Gastroesophageal sphincter (tissue), 3 donors: ENCODE measurements at regions not wholly inside any gene's neighbourhood (a gene's known extent, or its start where the extent isn't known, plus 50 kb on each side); places are given as distances from the start of the nearest gene placed in this dataset.
"Not testable (repeated sequence)": the region's sequence is repeated elsewhere in the genome, so short reads cannot be mapped to it uniquely, and the experiment has no call there.

Experiments used
- EP300 ChIP-seq: sonication (generic); formaldehyde crosslinking; IDR thresholded peaks from one replicate; pipeline ENCODE4 v1.6.1; 2017; ENCODE audit warnings: antibody characterized with exemption, mild to moderate bottlenecking
- POLR2A ChIP-seq, 2 donors: fragments of 450-650 bp; IDR thresholded peaks; one replicate each; pipeline ENCODE4 v1.6.1; 2017; ENCODE audit warnings: antibody characterized with exemption in 2 of 2, mild to moderate bottlenecking in 2 of 2, moderate library complexity in 1 of 2
- POLR2AphosphoS5 ChIP-seq: sonication (generic); formaldehyde crosslinking; IDR thresholded peaks from one replicate; pipeline ENCODE4 v1.6.1; 2017; ENCODE audit warnings: antibody characterized with exemption
- TF ChIP-seq, protein P1 (sequence below), 4 experiments: fragments of 200-600 bp in 2 of 4; fragments of 450-650 bp in 2 of 4; sonication (generic) in 1 of 4; IDR thresholded peaks; one replicate each; pipeline ENCODE4 v1.5.1; 2017 to 2019; ENCODE audit warnings: antibody characterized with exemption in 4 of 4, mild to moderate bottlenecking in 2 of 4, moderate library complexity in 2 of 4

DNA sequence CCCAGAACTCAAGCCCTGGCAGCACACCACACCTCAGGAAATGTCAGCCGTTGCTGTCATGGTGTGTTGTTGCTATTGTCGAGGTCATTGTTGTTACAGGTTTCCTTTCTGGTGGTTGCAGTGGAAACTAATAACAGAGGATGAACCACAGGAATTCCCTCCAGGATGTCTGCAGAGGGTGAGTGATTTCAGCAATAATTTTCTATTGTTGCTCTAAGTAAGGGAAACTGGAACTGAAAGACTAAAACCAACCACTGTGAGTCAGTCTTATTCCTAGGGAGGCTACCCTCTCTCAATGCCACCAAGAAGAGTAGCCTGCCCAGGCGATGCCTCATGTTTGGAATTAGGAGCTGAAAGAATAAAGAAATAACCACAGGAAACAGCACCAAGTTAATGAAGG is 102.6 kb downstream of the TRIM69 start:
- TF ChIP-seq, protein P1, sequence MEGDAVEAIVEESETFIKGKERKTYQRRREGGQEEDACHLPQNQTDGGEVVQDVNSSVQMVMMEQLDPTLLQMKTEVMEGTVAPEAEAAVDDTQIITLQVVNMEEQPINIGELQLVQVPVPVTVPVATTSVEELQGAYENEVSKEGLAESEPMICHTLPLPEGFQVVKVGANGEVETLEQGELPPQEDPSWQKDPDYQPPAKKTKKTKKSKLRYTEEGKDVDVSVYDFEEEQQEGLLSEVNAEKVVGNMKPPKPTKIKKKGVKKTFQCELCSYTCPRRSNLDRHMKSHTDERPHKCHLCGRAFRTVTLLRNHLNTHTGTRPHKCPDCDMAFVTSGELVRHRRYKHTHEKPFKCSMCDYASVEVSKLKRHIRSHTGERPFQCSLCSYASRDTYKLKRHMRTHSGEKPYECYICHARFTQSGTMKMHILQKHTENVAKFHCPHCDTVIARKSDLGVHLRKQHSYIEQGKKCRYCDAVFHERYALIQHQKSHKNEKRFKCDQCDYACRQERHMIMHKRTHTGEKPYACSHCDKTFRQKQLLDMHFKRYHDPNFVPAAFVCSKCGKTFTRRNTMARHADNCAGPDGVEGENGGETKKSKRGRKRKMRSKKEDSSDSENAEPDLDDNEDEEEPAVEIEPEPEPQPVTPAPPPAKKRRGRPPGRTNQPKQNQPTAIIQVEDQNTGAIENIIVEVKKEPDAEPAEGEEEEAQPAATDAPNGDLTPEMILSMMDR (IDR thresholded peaks at IDR 0.05): not testable (repeated sequence)
- not testable (repeated sequence) for TF ChIP-seq EP300; POLR2A (IDR thresholded peaks at IDR 0.05); POLR2AphosphoS5
